ENCODE measurements at regions not wholly inside any gene's neighbourhood (a gene's known extent, or its start where the extent isn't known, plus 50 kb on each side); places are given as distances from the start of the nearest gene placed in this dataset.

GRCh38 chr1:213714645-213715044, 273.1 kb upstream of the PROX1 start:
- no peak for ATAC-seq (replicated peaks in 1 of 2)
- Mint-ChIP-seq H3K9me3 (peaks cover 8 to 20% of the 10 kb centered on the region in 2 donors), H3K36me3 (ENCODE audit: insufficient read depth in 2 of 2) (peaks cover 5 to 9% of the 10 kb centered on the region in 2 donors), H3K4me1 (ENCODE audit: low read depth) (peaks cover 5% of the 10 kb centered on the region), H3K27me3 (ENCODE audit: low read depth) (peaks cover 5% of the 10 kb centered on the region), H3K4me3 (no peak overlapping the region), H3K27ac (no peak overlapping the region)
- DNase-seq: no peak

GRCh38 chr1:213715182-213715581, 272.6 kb upstream of the PROX1 start:
- peaks cover 4 to 9% of the 10 kb centered on the region in 2 donors for H3K36me3 Mint-ChIP-seq (ENCODE audit: insufficient read depth in 2 of 2)

GRCh38 chr1:213719462-213719861, 268.3 kb upstream of the PROX1 start:
- Mint-ChIP-seq H3K4me3 (no peak overlapping the region), H3K4me1 (ENCODE audit: low read depth) (no peaks in the 10 kb centered on the region), H3K9me3 (peaks cover 10 to 19% of the 10 kb centered on the region in 2 donors), H3K27me3 (ENCODE audit: low read depth) (peaks cover 5% of the 10 kb centered on the region), H3K36me3 (ENCODE audit: insufficient read depth in 2 of 2) (peaks cover 0 to 3% of the 10 kb centered on the region in 2 donors), H3K27ac (no peak overlapping the region)
- ATAC-seq (replicated peaks in 1 of 2): no peak
- no peak for DNase-seq

More at GRCh38 chr1:213715182-213715581, 272.6 kb upstream of the PROX1 start:
- no peak overlapping the region for H3K4me3 Mint-ChIP-seq
- no peak overlapping the region for H3K27ac Mint-ChIP-seq
- H3K4me1 Mint-ChIP-seq (ENCODE audit: low read depth): peaks cover 5% of the 10 kb centered on the region
- H3K9me3 Mint-ChIP-seq: peaks cover 6 to 18% of the 10 kb centered on the region in 2 donors
- ATAC-seq (replicated peaks in 1 of 2) (no peak), DNase-seq (no peak)
- H3K27me3 Mint-ChIP-seq (ENCODE audit: low read depth): peaks cover 5% of the 10 kb centered on the region

GRCh38 chr1:213720032-213720431, 267.7 kb upstream of the PROX1 start:
- H3K4me3 Mint-ChIP-seq: no peak overlapping the region
- peaks cover 10 to 19% of the 10 kb centered on the region in 2 donors for H3K9me3 Mint-ChIP-seq
- peaks cover 0 to 3% of the 10 kb centered on the region in 2 donors for H3K36me3 Mint-ChIP-seq (ENCODE audit: insufficient read depth in 2 of 2)
- H3K4me1 Mint-ChIP-seq (ENCODE audit: low read depth): no peaks in the 10 kb centered on the region
- DNase-seq (no peak), ATAC-seq (replicated peaks in 1 of 2) (no peak)
- no peak overlapping the region for H3K27ac Mint-ChIP-seq
- H3K27me3 Mint-ChIP-seq (ENCODE audit: low read depth): peaks cover 5% of the 10 kb centered on the region

GRCh38 chr1:213723187-213723586, 264.6 kb upstream of the PROX1 start:
- no peak for ATAC-seq (replicated peaks in 1 of 2)
- no peak overlapping the region for H3K4me3 Mint-ChIP-seq

GRCh38 chr1:213724640-213725536, 262.9 kb upstream of the PROX1 start:
- no peak overlapping the region for H3K4me3 Mint-ChIP-seq
- H3K36me3 Mint-ChIP-seq (ENCODE audit: insufficient read depth in 2 of 2): peaks cover 0 to 3% of the 10 kb centered on the region in 2 donors
- DNase-seq (no peak), ATAC-seq (replicated peaks in 1 of 2) (no peak)
- H3K4me1 Mint-ChIP-seq (ENCODE audit: low read depth): no peaks in the 10 kb centered on the region
- no peak overlapping the region for H3K27ac Mint-ChIP-seq
- no peaks in the 10 kb centered on the region for H3K27me3 Mint-ChIP-seq (ENCODE audit: low read depth)
- peaks cover 8 to 9% of the 10 kb centered on the region in 2 donors for H3K9me3 Mint-ChIP-seq

More at GRCh38 chr1:213723187-213723586, 264.6 kb upstream of the PROX1 start:
- H3K4me1 Mint-ChIP-seq (ENCODE audit: low read depth): no peaks in the 10 kb centered on the region
- H3K27ac Mint-ChIP-seq: no peak overlapping the region
- H3K36me3 Mint-ChIP-seq (ENCODE audit: insufficient read depth in 2 of 2): peaks cover 0 to 3% of the 10 kb centered on the region in 2 donors
- peaks cover 9 to 10% of the 10 kb centered on the region in 2 donors for H3K9me3 Mint-ChIP-seq
- no peaks in the 10 kb centered on the region for H3K27me3 Mint-ChIP-seq (ENCODE audit: low read depth)
- no peak for DNase-seq

- peaks cover 3 to 10% of the 10 kb centered on the region in 2 donors for H3K9me3 Mint-ChIP-seq
- H3K4me3 Mint-ChIP-seq: no peak overlapping the region
- peaks cover 0 to 5% of the 10 kb centered on the region in 2 donors for H3K36me3 Mint-ChIP-seq (ENCODE audit: insufficient read depth in 2 of 2)
- DNase-seq (no peak), ATAC-seq (replicated peaks in 1 of 2) (no peak)
- no peak overlapping the region for H3K27ac Mint-ChIP-seq
- H3K27me3 Mint-ChIP-seq (ENCODE audit: low read depth): no peaks in the 10 kb centered on the region
- no peaks in the 10 kb centered on the region for H3K4me1 Mint-ChIP-seq (ENCODE audit: low read depth)
Observed at GRCh38 chr1:213727853-213728592, 259.8 kb upstream of the PROX1 start.

GRCh38 chr1:213728593-213729536, 258.9 kb upstream of the PROX1 start:
- ATAC-seq (replicated peaks in 1 of 2): no peak
- Mint-ChIP-seq H3K27me3 (ENCODE audit: low read depth) (no peaks in the 10 kb centered on the region), H3K27ac (no peak overlapping the region)

GRCh38 chr1:213733705-213734104, 254.1 kb upstream of the PROX1 start:
- no peak for DNase-seq
- Mint-ChIP-seq H3K9me3 (peaks cover 3 to 15% of the 10 kb centered on the region in 2 donors), H3K4me1 (ENCODE audit: low read depth) (no peaks in the 10 kb centered on the region), H3K27ac (no peak overlapping the region), H3K27me3 (ENCODE audit: low read depth) (no peaks in the 10 kb centered on the region), H3K36me3 (ENCODE audit: insufficient read depth in 2 of 2) (peaks cover 0 to 5% of the 10 kb centered on the region in 2 donors), H3K4me3 (no peak overlapping the region)
- ATAC-seq (replicated peaks in 1 of 2): no peak

More at GRCh38 chr1:213728593-213729536, 258.9 kb upstream of the PROX1 start:
- no peak for DNase-seq
- Mint-ChIP-seq H3K36me3 (ENCODE audit: insufficient read depth in 2 of 2) (peaks cover 0 to 5% of the 10 kb centered on the region in 2 donors), H3K4me1 (ENCODE audit: low read depth) (no peaks in the 10 kb centered on the region), H3K4me3 (no peak overlapping the region), H3K9me3 (peaks cover 3 to 10% of the 10 kb centered on the region in 2 donors)

GRCh38 chr1:213737398-213738035, 250.3 kb upstream of the PROX1 start:
- ATAC-seq (replicated peaks in 1 of 2): no peak

GRCh38 chr1:213738658-213739057, 249.1 kb upstream of the PROX1 start:
- Mint-ChIP-seq H3K36me3 (ENCODE audit: insufficient read depth in 2 of 2) (peaks cover 0 to 2% of the 10 kb centered on the region in 2 donors), H3K27ac (no peak overlapping the region), H3K4me1 (ENCODE audit: low read depth) (no peaks in the 10 kb centered on the region), H3K27me3 (ENCODE audit: low read depth) (no peaks in the 10 kb centered on the region), H3K4me3 (no peak overlapping the region), H3K9me3 (peaks cover 2 to 8% of the 10 kb centered on the region in 2 donors)
- DNase-seq (no peak), ATAC-seq (replicated peaks in 1 of 2) (no peak)

More at GRCh38 chr1:213737398-213738035, 250.3 kb upstream of the PROX1 start:
- Mint-ChIP-seq H3K9me3 (peaks cover 0 to 5% of the 10 kb centered on the region in 2 donors), H3K27ac (no peak overlapping the region), H3K4me3 (no peak overlapping the region), H3K27me3 (ENCODE audit: low read depth) (no peaks in the 10 kb centered on the region), H3K36me3 (ENCODE audit: insufficient read depth in 2 of 2) (no peaks in the 10 kb centered on the region), H3K4me1 (ENCODE audit: low read depth) (no peaks in the 10 kb centered on the region)
- no peak for DNase-seq

GRCh38 chr1:213742992-213743391, 244.8 kb upstream of the PROX1 start:
- H3K4me3 Mint-ChIP-seq: no peak overlapping the region
- peaks cover 2 to 4% of the 10 kb centered on the region in 2 donors for H3K9me3 Mint-ChIP-seq
- no peaks in the 10 kb centered on the region for H3K27me3 Mint-ChIP-seq (ENCODE audit: low read depth)
- peak overlapping the region; percentile 2 for H3K27ac Mint-ChIP-seq
- H3K36me3 Mint-ChIP-seq (ENCODE audit: insufficient read depth in 2 of 2): peaks cover 0 to 2% of the 10 kb centered on the region in 2 donors
- ATAC-seq (replicated peaks in 1 of 2): no peak
- H3K4me1 Mint-ChIP-seq (ENCODE audit: low read depth): no peaks in the 10 kb centered on the region
- no peak for DNase-seq

Data from activated T-cell treated with anti-CD3 and anti-CD28 coated beads, Interleukin-2, amount 50 U/mL, for 72 hours (primary cell).